ENCODE measurements at regions not wholly inside any gene's neighbourhood (a gene's known extent, or its start where the extent isn't known, plus 50 kb on each side); places are given as distances from the start of the nearest gene placed in this dataset.
"Not testable (repeated sequence)": the region's sequence is repeated elsewhere in the genome, so short reads cannot be mapped to it uniquely, and the experiment has no call there.

DNA sequence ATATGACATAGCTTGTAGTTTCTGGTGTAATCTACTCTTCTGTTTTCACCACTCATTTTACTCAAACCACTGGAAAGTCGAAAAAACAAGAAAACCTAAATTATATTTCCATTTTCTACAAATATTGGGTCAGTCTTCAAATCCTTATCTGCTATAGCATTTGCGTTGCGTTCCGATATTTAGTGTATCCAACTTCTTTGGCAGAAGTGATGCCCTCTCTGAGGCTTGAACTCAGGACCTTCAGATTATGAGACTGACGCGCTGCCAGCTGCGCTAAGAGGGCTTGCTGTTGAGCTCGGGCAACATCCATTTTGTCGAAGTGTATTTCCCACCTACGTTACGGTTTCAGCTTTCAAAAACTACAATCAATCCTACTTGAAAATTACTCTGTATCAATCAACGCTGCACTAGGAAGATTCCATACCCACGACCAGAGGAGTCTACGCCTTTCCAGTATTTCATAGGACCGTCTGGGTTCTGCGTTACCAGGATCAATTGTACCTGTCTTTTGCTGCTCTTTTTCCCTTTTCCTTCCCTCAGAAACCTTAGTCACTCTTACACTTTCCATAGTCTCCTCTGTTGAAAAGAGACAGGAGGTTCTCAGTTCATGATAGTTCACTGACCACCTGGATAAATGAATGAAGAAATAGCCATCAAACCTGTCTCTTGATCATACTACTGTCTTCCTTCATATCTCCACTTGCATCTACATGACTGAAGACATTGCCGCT, 140.5 kb upstream of the ZNF322 start:
- not testable (repeated sequence) for DNase-seq

- not testable (repeated sequence) for DNase-seq
These were observed 144.2 kb upstream of the ZNF322 start for GRCh38 chr6:26803762-26804161.

- not testable (repeated sequence) for DNase-seq
These were observed 152.1 kb upstream of the ZNF322 start for GRCh38 chr6:26811486-26812116.

GRCh38 chr6:26818640-26819225, 159.2 kb upstream of the ZNF322 start:
- DNase-seq: not testable (repeated sequence)

DNA sequence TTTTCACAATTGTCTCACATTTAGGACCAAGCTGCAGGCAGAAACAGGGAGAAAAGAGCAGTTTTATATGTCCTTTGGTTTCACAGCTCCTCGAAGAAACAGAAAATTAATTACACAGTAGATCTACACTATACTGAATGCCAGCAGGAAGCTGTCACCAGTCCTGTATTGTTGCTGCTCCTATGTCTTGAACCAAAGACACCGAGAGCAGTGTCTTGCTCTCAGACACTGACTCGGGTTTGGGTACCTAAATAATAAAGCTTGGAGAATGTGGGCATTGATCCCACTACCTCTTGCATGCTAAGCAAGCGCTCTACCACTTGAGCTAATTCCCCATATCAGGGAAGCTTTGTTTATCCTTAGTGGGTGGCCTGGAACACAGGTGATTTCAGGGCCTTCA, 168.4 kb upstream of the ZNF322 start:
- DNase-seq: not testable (repeated sequence)

DNA sequence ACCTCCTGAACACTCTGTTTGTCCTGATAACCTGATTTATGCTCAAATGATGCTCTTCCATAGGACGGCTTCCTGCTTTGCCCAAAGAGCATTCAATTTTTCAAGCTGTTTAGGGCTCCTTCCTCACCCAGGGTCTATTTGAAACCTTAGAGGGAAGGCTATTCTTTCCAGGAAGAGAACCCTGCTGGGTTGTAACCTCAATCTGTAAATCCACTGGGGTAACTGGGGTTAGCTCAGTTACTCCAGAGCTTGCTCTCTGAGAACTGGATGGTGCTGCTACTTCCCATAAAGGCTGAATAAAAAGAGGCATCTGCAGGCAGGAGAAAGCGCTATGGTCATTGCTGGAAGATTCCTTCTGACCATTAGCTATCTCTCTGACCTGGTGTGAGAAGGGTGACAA, 169.9 kb upstream of the ZNF322 start:
- DNase-seq: not testable (repeated sequence)

- not testable (repeated sequence) for DNase-seq
These were observed 171.4 kb upstream of the ZNF322 start for GRCh38 chr6:26830992-26831391.

GRCh38 chr6:26835707-26836106, 176.2 kb upstream of the ZNF322 start:
- DNase-seq: not testable (repeated sequence)

- DNase-seq: not testable (repeated sequence)
These were observed 177.1 kb upstream of the ZNF322 start for GRCh38 chr6:26836657-26837056.

DNA sequence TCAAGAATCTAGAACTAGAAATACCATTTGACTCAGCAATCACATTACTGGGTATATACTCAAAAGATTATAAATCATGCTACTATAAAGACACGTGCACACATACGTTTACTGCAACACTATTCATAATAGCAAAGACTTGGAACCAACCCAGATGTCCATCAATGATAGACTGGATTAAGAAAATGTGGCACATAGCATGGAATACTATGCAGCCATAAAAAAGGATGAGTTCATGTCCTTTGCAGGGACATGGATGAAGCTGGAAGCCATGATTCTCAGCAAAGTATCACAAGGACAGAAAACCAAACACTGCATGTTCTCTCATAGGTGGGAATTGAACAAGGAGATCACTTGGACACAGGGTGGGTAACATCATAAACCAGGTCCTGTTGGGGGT, 185.3 kb upstream of the ZNF322 start:
- not testable (repeated sequence) for DNase-seq

DNA sequence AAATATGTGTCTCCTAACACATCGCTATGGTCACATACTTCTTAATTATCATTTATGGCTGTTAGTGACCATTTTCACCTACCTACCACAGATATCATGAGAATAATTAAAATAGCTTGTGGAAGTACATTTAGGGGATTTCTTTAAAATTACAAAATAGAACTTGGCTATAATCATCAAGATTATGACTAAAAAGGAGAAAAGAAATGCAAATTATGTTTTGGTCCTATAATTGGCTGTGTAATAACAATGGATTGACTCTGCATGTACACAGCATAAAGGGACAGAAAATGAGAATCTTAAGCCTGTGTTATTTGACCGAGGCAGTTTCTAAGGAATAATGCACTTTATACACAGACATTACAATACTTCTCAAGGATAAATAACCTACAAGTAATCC, 197.7 kb upstream of the ZNF322 start:
- not testable (repeated sequence) for DNase-seq

DNA sequence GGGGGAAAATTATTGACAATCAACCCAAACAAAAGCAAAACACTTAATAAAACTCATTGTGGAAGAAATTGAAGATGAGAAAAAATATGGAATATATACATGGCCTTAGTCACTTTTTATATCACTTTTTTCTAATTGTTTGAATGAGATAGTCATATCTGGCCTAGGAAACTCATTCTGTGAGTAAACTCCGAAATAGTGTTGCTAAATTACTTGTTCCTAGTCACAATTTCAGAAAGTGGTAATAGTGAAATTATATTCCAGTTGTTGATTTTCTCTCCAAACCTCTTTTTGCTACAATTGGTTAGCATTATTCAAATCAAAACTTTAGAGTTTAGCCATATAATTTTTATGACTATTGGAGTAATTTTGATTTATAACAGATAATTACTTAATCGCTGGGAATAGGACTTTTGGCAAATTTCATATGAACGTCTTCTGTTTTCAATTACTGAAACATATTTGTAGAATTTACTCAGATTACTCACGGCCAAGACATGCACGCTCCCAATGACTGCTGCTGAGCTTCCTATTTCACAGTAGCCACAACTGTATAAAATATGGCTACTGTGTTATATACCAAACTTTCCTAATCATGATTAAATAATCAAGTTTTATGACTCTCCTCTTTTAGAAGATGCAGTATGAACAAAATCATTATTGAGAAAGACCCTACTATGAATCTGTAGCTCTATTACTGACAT, 199.7 kb upstream of the ZNF322 start:
- DNase-seq: not testable (repeated sequence)

GRCh38 chr6:26859771-26860163, 200.2 kb upstream of the ZNF322 start:
- not testable (repeated sequence) for DNase-seq

GRCh38 chr6:26861913-26862312, 202.4 kb upstream of the ZNF322 start:
- DNase-seq: not testable (repeated sequence)

DNA sequence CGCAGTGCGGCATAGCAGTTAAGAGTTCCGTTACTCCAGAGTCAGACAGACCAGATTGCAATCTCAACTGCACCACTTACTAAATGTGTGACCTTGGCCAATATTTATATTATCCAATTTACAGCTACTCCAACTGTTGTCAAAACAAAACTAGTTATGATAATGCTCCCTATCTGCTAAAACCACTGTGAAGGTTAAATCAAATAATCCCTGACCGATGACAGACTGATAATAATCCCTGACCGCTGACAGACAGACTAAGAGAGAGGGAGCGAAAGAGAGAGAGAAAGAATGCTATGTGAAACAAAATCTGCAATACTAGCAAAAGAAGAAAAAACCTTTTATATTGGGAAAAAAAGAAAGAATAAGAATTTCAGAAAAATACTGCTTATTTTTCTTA, 204.1 kb upstream of the ZNF322 start:
- not testable (repeated sequence) for DNase-seq

- DNase-seq: not testable (repeated sequence)
These were observed 239.2 kb upstream of the ZNF322 start for GRCh38 chr6:26898785-26899184.

GRCh38 chr6:26924206-26924605, 264.7 kb upstream of the ZNF322 start:
- DNase-seq: not testable (repeated sequence)

GRCh38 chr6:26928190-26928589, 268.6 kb upstream of the ZNF322 start:
- DNase-seq: not testable (repeated sequence)

DNA sequence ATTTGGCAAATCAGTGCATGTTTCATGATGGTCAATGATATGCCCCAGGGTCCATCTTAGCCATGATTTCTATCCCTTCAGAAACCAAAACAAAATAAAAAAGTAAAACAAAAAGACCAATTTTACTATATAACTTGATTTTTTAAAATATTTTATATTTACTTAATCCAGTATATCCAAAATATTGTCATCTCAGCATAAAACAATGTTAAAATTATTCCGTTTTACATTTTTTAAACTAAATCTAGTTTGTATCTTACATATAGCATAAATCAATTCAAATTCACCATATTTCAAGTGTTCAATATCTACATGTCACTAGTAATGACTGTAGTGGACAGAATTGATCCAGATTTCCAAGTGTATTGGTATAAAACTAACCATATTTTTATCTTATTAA, 277.7 kb upstream of the ZNF322 start:
- not testable (repeated sequence) for DNase-seq

DNA sequence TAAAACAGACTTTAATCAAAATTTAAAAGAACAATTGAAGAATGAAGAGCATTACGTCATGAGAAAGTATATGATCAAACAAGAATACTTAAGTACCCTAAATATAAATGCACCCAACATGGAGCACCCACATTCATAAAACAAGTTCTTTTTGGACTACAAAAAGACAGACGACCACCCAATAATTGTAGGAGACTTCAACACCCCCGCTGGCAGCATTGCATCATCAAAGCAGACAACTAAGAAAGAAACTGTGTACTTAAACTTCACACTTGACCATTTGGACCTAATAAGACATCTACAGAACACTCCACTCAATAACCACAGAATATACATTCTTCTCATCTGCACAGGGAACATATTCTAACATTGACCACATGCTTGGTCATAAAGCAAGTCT, 291.7 kb upstream of the ZNF322 start:
- not testable (repeated sequence) for DNase-seq

DNA sequence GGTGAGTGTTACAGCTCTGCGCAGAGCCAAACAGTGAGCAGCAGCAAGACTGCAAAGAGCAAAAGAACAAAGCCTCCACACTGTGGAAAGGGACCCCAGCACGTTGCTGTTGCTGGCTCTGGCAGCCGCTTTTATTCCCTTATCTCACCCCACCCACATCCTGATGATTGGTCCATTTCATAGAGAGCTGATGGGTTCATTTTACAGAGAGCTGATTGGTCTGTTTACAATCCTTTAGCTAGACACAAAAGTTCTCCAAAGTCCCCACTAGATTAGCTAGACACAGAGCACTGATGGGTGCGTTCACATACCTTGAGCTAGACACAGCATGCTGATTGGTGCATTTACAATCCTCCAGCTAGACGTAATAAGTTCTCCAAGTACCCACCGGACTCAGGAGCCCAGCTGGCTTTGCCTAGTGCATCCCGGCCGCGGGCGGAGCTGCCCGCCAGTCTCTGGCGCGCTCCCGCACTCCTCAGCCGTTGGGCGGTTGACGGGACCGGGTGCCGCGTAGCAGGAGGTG, 291.4 kb upstream of the PRSS16 start:
- peak; percentile 95 for DNase-seq

- DNase-seq: peak; percentile 89
These were observed 290.8 kb upstream of the PRSS16 start for GRCh38 chr6:26956601-26957184.
